HL-60 (cell line): ENCODE measurements at regions not wholly inside any gene's neighbourhood (a gene's known extent, or its start where the extent isn't known, plus 50 kb on each side); places are given as distances from the start of the nearest gene placed in this dataset.

ENCODE experiments used
- CTCF ChIP-seq: IDR thresholded peaks from one replicate; pipeline ENCODE4 v1.5.1; 2011; ENCODE audit warnings: low read length, control low read depth, inconsistent platforms; ENCODE audit not compliant: insufficient read depth
- POLR2AphosphoS5 ChIP-seq: IDR thresholded peaks from 2 replicates; pipeline ENCODE4 v1.6.1; 2012; ENCODE audit warnings: low read depth
- REST ChIP-seq: IDR thresholded peaks from 2 replicates; pipeline ENCODE4 v1.6.1; 2012; ENCODE audit warnings: low read depth; ENCODE audit not compliant: insufficient replicate concordance
- SPI1 ChIP-seq: IDR thresholded peaks from 2 replicates; pipeline ENCODE4 v1.6.1; 2012; ENCODE audit warnings: low read depth, mild to moderate bottlenecking, borderline replicate concordance

- TF ChIP-seq CTCF (no peak), POLR2AphosphoS5 (no peak), REST (no peak), SPI1 (no peak)
These were observed 217.6 kb upstream of the CARD18 start for GRCh38 chr11:105357146-105357545.
